IMR-90 (cell line): ENCODE measurements at regions not wholly inside any gene's neighbourhood (a gene's known extent, or its start where the extent isn't known, plus 50 kb on each side); places are given as distances from the start of the nearest gene placed in this dataset.

ENCODE experiments used
- ATAC-seq: fragments of 200-7000 bp; cut with Tn5 transposase; 2 replicates; pipeline ENCODE4 v1.9.1; 2020; ENCODE audit warnings: low read depth, mild to moderate bottlenecking, moderate library complexity
- BruUV-seq: library from RNA; stranded (reverse); fragments of 400-500 nt; replicated peaks from 2 replicates; lab custom pipeline; 2021; lab: Mats Ljungman, UMichigan
- CTCF ChIA-PET: fragments of 300-600 bp; formaldehyde crosslinking; extraction: SDS; loops from one replicate; lab custom pipeline; 2021; ENCODE audit warnings: antibody characterized with exemption; lab: Yijun Ruan, JAX
- POLR2A ChIA-PET: fragments of 300-600 bp; sonication (Branson Sonifier 250); formaldehyde crosslinking; loops from one replicate; lab custom pipeline; 2022; ENCODE audit warnings: antibody characterized with exemption; ENCODE audit not compliant: unreplicated experiment; lab: Charles Lee
- DNase-seq: peaks from one replicate; pipeline ENCODE4 v3.0.0; 2013
- H2AFZ ChIP-seq: replicated peaks from 2 replicates; pipeline ENCODE3; 2013; ENCODE audit warnings: low read length, mild to moderate bottlenecking; ENCODE audit not compliant: poor library complexity
- H2AK5ac ChIP-seq: 2 replicates; pipeline ENCODE4 v1.6.1; 2013; ENCODE audit warnings: low read depth, low read length, inconsistent platforms
- H2AK9ac ChIP-seq: replicated peaks from 2 replicates; pipeline ENCODE3; 2013; ENCODE audit warnings: mild to moderate bottlenecking, low read depth, low read length, moderate library complexity; ENCODE audit not compliant: poor library complexity
- H2BK120ac ChIP-seq: 2 replicates; pipeline ENCODE4 v1.6.1; 2013; ENCODE audit warnings: low read depth, low read length, inconsistent platforms
- H2BK15ac ChIP-seq: 3 replicates; pipeline ENCODE4 v1.6.1; 2013; ENCODE audit warnings: low read depth, low read length, inconsistent platforms
- H2BK20ac ChIP-seq: 2 replicates; pipeline ENCODE4 v1.6.1; 2013; ENCODE audit warnings: low read depth, mild to moderate bottlenecking, inconsistent platforms, low read length, moderate library complexity
- H2BK5ac ChIP-seq: 2 replicates; pipeline ENCODE4 v1.6.1; 2013; ENCODE audit warnings: mild to moderate bottlenecking, low read depth, low read length, inconsistent platforms; ENCODE audit not compliant: poor library complexity, severe bottlenecking
- H3K14ac ChIP-seq: replicated peaks from 2 replicates; pipeline ENCODE4 v1.6.1; 2013; ENCODE audit warnings: low read depth, low read length, inconsistent platforms
- H3K18ac ChIP-seq: 2 replicates; pipeline ENCODE4 v1.6.1; 2013; ENCODE audit warnings: low read depth, low read length, control low read depth
- H3K23ac ChIP-seq: 2 replicates; pipeline ENCODE4 v1.6.1; 2013; ENCODE audit warnings: low read depth, low read length, inconsistent platforms
- H3K27ac ChIP-seq: 2 replicates; pipeline ENCODE4 v1.5.1; 2013; ENCODE audit warnings: mild to moderate bottlenecking, control low read depth, low read length; ENCODE audit not compliant: insufficient read depth
- H3K27me3 ChIP-seq: 2 replicates; pipeline ENCODE4 v1.6.1; 2013; ENCODE audit warnings: low read length; ENCODE audit not compliant: control insufficient read depth, insufficient read depth
- H3K36me3 ChIP-seq: 2 replicates; pipeline ENCODE4 v1.6.1; 2013; ENCODE audit warnings: low read length, mixed read lengths; ENCODE audit not compliant: control insufficient read depth, insufficient read depth
- H3K4ac ChIP-seq: 2 replicates; pipeline ENCODE4 v1.6.1; 2013; ENCODE audit warnings: low read depth, low read length, inconsistent platforms
- H3K4me1 ChIP-seq: 2 replicates; pipeline ENCODE4 v1.6.1; 2013; ENCODE audit warnings: low read length, mixed read lengths; ENCODE audit not compliant: control insufficient read depth, insufficient read depth
- H3K4me2 ChIP-seq: 2 replicates; pipeline ENCODE4 v1.6.1; 2013; ENCODE audit warnings: low read depth, mild to moderate bottlenecking, control low read depth, low read length, moderate library complexity
- H3K4me3 ChIP-seq: 2 replicates; pipeline ENCODE4 v1.5.1; 2013; ENCODE audit warnings: low read depth, mild to moderate bottlenecking, control low read depth, low read length, moderate library complexity; ENCODE audit not compliant: insufficient read depth
- H3K56ac ChIP-seq: 2 replicates; pipeline ENCODE4 v1.6.1; 2013; ENCODE audit warnings: low read length, inconsistent platforms; ENCODE audit not compliant: insufficient read depth; ENCODE audit errors: extremely low read depth
- H3K79me1 ChIP-seq, 2 experiments: 2 replicates each; pipeline ENCODE4 v1.6.1; 2013; ENCODE audit warnings: low read length in 2 of 2, inconsistent platforms in 1 of 2, low read depth in 1 of 2
- H3K9ac ChIP-seq: 2 replicates; pipeline ENCODE4 v1.6.1; 2013; ENCODE audit warnings: low read depth, low read length, control low read depth
- H3K9me1 ChIP-seq: 2 replicates; pipeline ENCODE4 v1.6.1; 2013; ENCODE audit warnings: low read length, inconsistent platforms; ENCODE audit not compliant: insufficient read depth
- H3K9me3 ChIP-seq: 2 replicates; pipeline ENCODE4 v1.6.1; 2013; ENCODE audit warnings: low read length; ENCODE audit not compliant: control insufficient read depth, insufficient read depth
- H4K20me1 ChIP-seq: 2 replicates; pipeline ENCODE4 v1.6.1; 2013; ENCODE audit warnings: low read length, inconsistent platforms; ENCODE audit not compliant: insufficient read depth
- H4K5ac ChIP-seq: 2 replicates; pipeline ENCODE4 v1.6.1; 2013; ENCODE audit warnings: mild to moderate bottlenecking, low read depth, low read length, control low read depth
- H4K8ac ChIP-seq, 2 experiments: 2 replicates each; pipeline ENCODE4 v1.6.1; 2013; ENCODE audit warnings: low read depth in 2 of 2, low read length in 2 of 2, control low read depth in 1 of 2, inconsistent platforms in 1 of 2
- H4K91ac ChIP-seq: 2 replicates; pipeline ENCODE4 v1.6.1; 2013; ENCODE audit warnings: low read depth, low read length, inconsistent platforms; ENCODE audit not compliant: insufficient read depth
- BHLHE40 ChIP-seq: fragments of 150-350 bp; IDR thresholded peaks from 2 replicates; pipeline ENCODE4 v1.6.1; 2016; ENCODE audit warnings: mild to moderate bottlenecking, low read depth, low read length
- MAFK ChIP-seq: IDR thresholded peaks from 2 replicates; pipeline ENCODE4 v1.6.1; 2012; ENCODE audit warnings: low read depth, low read length, improper control_type of control experiment
- MAZ ChIP-seq: IDR thresholded peaks from 2 replicates; pipeline ENCODE4 v1.6.1; 2012; ENCODE audit warnings: low read depth, mild to moderate bottlenecking, low read length, improper control_type of control experiment, moderate library complexity, borderline replicate concordance
- MXI1 ChIP-seq: IDR thresholded peaks from 2 replicates; pipeline ENCODE4 v1.6.1; 2012; ENCODE audit warnings: low read depth, mild to moderate bottlenecking, low read length, moderate library complexity, borderline replicate concordance
- POLR2A ChIP-seq: IDR thresholded peaks from 2 replicates; pipeline ENCODE4 v1.6.1; 2012; ENCODE audit warnings: mild to moderate bottlenecking, low read depth, low read length
- RAD21 ChIP-seq: IDR thresholded peaks from 2 replicates; pipeline ENCODE4 v1.6.1; 2012; ENCODE audit warnings: low read length, improper control_type of control experiment
- RCOR1 ChIP-seq: IDR thresholded peaks from 2 replicates; pipeline ENCODE4 v1.6.1; 2012; ENCODE audit warnings: mild to moderate bottlenecking, low read length, improper control_type of control experiment; ENCODE audit not compliant: insufficient replicate concordance
- SMC3 ChIP-seq: fragments of 150-350 bp; IDR thresholded peaks from 2 replicates; pipeline ENCODE4 v1.6.1; 2016; ENCODE audit warnings: low read depth, mild to moderate bottlenecking, antibody characterized with exemption, low read length, moderate library complexity
- WGBS, 2 experiments: methylation state at CpG; one replicate each; pipeline versions ENCODE4 v1.1.5 to v1.1.7; 2013; ENCODE audit warnings: missing lambda C conversion rate in 2 of 2; ENCODE audit not compliant: insufficient read length in 1 of 2; ENCODE audit errors: extremely low coverage in 2 of 2; 5-methylcytosine and 5-hydroxymethylcytosine counted together
- dilution Hi-C: fragments of 300-500 bp; cut with HindIII; formaldehyde crosslinking; loops from one replicate; pipeline ENCODE4 v1.14.3; 2018; ENCODE audit warnings: low sequenced_read_pairs; ENCODE audit not compliant: unreplicated experiment
- in situ Hi-C: fragments of 300-500 bp; cut with MboI; formaldehyde crosslinking; loops from 3 replicates; pipeline ENCODE4 v1.14.3; 2019; ENCODE audit warnings: low sequenced_read_pairs, inconsistent platforms, mixed read lengths
- intact Hi-C: fragments of 100-400 bp; cut with micrococcal nuclease; formaldehyde crosslinking; loops from 2 replicates; pipeline ENCODE4 v1.10.0; 2022

- no peak for ATAC-seq
- Histone ChIP-seq H3K4me2 (no peak overlapping the region), H3K18ac (no peak overlapping the region), H4K91ac (no peak overlapping the region), H2BK5ac (no peak overlapping the region), H2AK5ac (no peak overlapping the region), H3K79me1 (no peaks in the 10 kb centered on the region), H2AK9ac (no peak overlapping the region), H3K9ac (no peak overlapping the region), H4K5ac (no peak overlapping the region), H2BK15ac (no peak overlapping the region), H4K20me1 (no peaks in the 10 kb centered on the region), H3K14ac (no peak overlapping the region), H3K4ac (no peak overlapping the region), H2BK20ac (no peak overlapping the region), H3K9me3 (no peaks in the 10 kb centered on the region), H4K8ac (no peak overlapping the region), H3K9me1 (no peaks in the 10 kb centered on the region), H3K4me3 (no peak overlapping the region), H2AFZ (no peak overlapping the region), H3K4me1 (no peaks in the 10 kb centered on the region), H3K23ac (no peak overlapping the region), H2BK120ac (no peak overlapping the region), H3K36me3 (no peaks in the 10 kb centered on the region), H3K27ac (no peak overlapping the region), H3K27me3 (no peaks in the 10 kb centered on the region; the same call in 1 of the 2 replicates), H3K56ac (no peak overlapping the region)
- in situ Hi-C loops, result no loop called here
- no TSS peak for BruUV-seq
- ChIA-PET POLR2A (no interaction called here), CTCF (no interaction called here)
- WGBS, 2 experiments, result no CpG with 5 or more reads among the region's 1 CpG
- no peak for TF ChIP-seq MXI1
- no peak for TF ChIP-seq SMC3
- TF ChIP-seq BHLHE40, result no peak
- no peak for TF ChIP-seq POLR2A
- TF ChIP-seq RAD21, result no peak
- no peak for TF ChIP-seq RCOR1
- TF ChIP-seq MAFK, result no peak
- no peak for TF ChIP-seq MAZ
- intact Hi-C loops, result no loop called here
- DNase-seq, result no peak
- dilution Hi-C loops, result no loop called here
Observed at GRCh38 chr14:80005561-80005960, 205.7 kb downstream of the DIO2 start.
